ENCODE measurements at regions not wholly inside any gene's neighbourhood (a gene's known extent, or its start where the extent isn't known, plus 50 kb on each side); places are given as distances from the start of the nearest gene placed in this dataset.
"Not testable (repeated sequence)": the region's sequence is repeated elsewhere in the genome, so short reads cannot be mapped to it uniquely, and the experiment has no call there.

DNA sequence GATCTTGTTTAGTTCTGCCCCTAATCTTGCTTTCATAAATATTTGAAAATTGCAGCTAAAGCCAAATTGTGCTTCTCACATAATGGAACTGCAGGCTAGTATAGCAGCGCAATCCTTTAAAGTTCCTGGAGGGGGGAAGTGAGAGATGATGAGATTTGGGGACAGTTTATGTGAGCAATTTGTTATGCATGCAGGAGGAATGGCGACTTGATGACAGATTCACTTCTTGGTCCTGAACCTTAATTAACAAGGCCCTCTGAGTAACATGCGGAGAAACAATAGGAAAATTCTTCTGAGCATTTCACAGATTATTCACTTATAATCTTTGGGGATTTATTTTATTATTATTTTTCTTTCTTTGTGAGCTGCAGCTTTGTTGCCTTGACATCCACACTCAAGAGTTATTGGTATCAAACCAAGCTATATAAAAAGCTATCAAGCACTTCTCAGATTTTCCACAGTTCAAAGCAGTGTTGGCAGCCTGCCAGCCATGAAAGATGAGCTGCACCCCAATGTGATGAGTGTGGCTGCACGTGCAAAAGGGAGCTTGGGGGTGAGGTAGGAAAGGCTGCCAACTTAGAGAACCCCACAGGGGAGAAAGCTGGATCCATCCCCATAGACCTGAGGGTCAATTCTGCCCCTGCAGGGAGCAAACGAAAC, 1662.2 kb upstream of the FLRT2 start:
- no peak overlapping the region for H3K4me3 Mint-ChIP-seq
- H3K27ac Mint-ChIP-seq: no peak overlapping the region
- intact Hi-C loops (cut with micrococcal nuclease): no loop called here
- H3K9me3 Mint-ChIP-seq: peaks cover 3% of the 10 kb centered on the region
- H3K27me3 Mint-ChIP-seq: no peaks in the 10 kb centered on the region
- no peaks in the 10 kb centered on the region for H3K36me3 Mint-ChIP-seq (ENCODE audit: low read depth)
- no peaks in the 10 kb centered on the region for H3K4me1 Mint-ChIP-seq (ENCODE audit: low read depth)

DNA sequence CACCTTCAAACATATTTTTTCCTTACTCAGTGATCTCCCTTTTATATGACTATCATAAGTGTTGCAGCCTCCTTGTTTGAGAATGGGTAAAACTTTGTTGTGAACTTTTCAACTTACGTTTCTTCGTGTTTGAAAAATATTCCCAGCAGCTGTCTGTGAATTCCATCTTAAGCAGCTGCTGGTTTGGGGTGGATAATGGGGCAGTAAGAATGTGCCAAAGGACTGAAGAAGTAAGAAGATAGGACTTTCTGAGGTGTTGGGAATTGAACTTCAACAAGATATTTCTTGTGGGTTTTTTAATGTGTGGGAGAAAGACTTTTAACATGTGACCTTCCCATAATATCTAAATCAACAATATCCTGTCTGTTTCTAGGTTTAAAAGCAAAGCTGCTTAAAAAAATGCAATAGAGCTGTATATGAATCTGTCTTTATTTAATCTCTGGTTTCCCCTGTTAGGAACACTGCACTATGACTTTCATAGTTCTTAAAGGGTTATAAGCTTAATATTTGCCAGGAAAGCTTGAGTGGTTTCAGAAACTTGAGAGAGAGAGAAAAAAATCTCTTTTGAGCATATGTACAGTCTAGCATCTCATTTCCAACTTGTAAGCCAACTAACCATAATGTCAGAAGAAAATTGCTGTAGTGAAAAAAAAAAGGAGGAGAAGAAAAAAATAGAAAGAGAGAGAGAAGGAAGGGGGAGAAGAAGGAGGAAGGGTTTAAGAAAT, 1659.2 kb upstream of the FLRT2 start:
- Mint-ChIP-seq H3K4me1 (ENCODE audit: low read depth) (no peaks in the 10 kb centered on the region), H3K27ac (no peak overlapping the region), H3K9me3 (peaks cover 12% of the 10 kb centered on the region), H3K27me3 (no peaks in the 10 kb centered on the region), H3K4me3 (no peak overlapping the region), H3K36me3 (ENCODE audit: low read depth) (no peaks in the 10 kb centered on the region)
- intact Hi-C loops (cut with micrococcal nuclease): no loop called here

DNA sequence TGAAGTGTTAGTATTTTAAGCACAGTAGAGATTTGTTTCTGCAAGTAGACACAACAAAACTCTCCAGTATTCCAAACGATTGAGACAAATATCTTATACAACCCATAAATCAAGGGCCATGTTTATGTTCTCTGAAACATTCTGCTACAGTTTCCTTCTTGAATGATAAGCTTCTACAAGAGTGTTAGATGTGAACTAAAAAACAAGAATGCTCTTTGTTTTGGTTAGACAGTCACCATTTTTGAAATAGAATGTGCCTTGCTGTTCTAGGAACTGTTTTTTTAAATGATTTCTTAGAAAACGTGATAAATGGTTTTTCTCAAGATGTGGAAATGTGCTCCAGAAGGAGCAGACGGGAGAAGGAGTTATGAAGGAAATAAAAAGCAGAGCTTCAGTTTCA, 1656.3 kb upstream of the FLRT2 start:
- Mint-ChIP-seq H3K27me3 (no peaks in the 10 kb centered on the region), H3K36me3 (ENCODE audit: low read depth) (no peaks in the 10 kb centered on the region), H3K4me1 (ENCODE audit: low read depth) (no peaks in the 10 kb centered on the region), H3K4me3 (no peak overlapping the region), H3K27ac (no peak overlapping the region), H3K9me3 (peaks cover 12% of the 10 kb centered on the region)
- intact Hi-C loops (cut with micrococcal nuclease): no loop called here

DNA sequence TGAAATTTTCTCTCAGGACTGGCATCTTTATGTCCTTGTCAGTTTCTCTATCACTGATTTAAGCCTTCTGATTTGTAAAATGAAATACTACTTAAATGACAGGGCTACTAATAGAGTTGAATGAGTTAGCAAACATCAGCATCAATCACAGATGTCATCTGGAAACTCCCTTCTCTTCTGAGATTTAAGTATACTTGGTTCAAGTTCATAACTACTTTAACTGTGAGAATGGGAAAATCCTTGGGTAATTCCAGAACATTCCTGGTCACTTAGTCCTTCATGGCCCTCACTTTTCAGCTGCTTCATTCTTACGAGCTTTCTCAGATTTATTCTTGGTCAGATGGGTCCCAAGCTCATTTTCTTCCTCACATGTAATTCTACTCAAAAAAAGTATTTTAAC, 1655.3 kb upstream of the FLRT2 start:
- Mint-ChIP-seq H3K27me3 (no peaks in the 10 kb centered on the region), H3K36me3 (ENCODE audit: low read depth) (no peaks in the 10 kb centered on the region), H3K9me3 (peaks cover 12% of the 10 kb centered on the region), H3K4me3 (no peak overlapping the region), H3K4me1 (ENCODE audit: low read depth) (no peaks in the 10 kb centered on the region), H3K27ac (no peak overlapping the region)
- intact Hi-C loops (cut with micrococcal nuclease): no loop called here

DNA sequence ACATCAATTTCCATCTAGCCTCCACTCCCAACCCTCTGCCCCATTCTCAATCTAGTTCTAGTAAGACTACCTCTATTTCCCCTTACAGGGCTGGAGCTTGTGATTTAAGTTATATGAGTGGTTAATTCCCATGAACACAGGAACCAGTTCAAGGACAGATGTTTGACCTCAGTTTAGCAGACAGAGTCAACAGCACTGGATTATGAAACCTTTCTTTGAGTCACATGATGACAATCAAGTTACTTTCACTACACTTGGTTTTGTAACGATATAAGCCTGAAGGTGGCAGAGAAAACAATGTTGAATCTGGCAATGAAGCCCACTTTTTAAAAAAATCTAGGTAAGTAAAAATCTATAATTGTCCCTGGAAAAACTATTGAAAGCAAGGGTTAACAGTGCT, 1646.2 kb upstream of the FLRT2 start:
- Mint-ChIP-seq H3K4me1 (ENCODE audit: low read depth) (no peaks in the 10 kb centered on the region), H3K27ac (no peak overlapping the region), H3K9me3 (peaks cover 19% of the 10 kb centered on the region), H3K36me3 (ENCODE audit: low read depth) (no peaks in the 10 kb centered on the region), H3K4me3 (no peak overlapping the region), H3K27me3 (no peaks in the 10 kb centered on the region)
- intact Hi-C loops (cut with micrococcal nuclease): no loop called here

DNA sequence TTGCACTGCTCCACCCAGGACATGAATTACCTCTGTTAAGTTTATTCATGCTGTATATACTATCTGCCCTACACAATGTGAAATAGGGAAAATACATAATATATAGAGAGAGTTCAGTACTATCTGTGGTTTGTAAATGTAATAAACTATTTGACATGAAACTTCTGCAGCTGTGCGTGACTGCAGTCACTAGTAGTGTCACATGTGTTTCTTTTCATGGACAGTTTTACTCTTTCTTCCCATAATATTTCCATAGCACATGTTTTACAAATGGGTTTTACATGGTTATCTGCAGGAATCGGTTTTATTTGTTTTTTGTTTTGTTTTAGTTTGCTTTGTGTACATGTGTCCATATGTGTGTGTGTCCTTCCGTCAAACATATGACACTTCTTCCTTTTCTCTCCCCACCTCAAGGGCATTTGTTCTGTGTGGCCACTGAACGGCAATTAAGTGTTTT, 1644.1 kb upstream of the FLRT2 start:
- Mint-ChIP-seq H3K4me3 (no peak overlapping the region), H3K27ac (no peak overlapping the region), H3K9me3 (peaks cover 8% of the 10 kb centered on the region), H3K27me3 (no peaks in the 10 kb centered on the region), H3K36me3 (ENCODE audit: low read depth) (no peaks in the 10 kb centered on the region), H3K4me1 (ENCODE audit: low read depth) (no peaks in the 10 kb centered on the region)
- intact Hi-C loops (cut with micrococcal nuclease): no loop called here

DNA sequence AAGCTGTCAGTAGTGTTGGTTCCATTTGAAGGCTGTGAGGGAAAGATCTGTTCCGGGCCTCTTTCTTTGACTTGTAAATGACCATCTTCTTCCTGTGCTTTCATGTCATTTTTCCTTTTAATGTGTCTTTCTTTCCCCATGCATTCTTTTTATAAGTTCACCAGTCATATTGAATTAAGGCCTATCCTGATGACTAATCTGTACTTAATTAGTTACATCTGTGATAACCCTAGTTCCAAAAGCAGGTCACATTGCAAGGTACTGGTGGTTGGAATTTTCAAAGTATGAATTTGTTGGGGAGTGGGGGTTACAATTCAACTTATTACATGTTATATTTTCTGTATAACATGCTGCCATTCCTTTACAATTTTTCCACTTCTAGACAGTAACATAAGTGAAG, 1642.1 kb upstream of the FLRT2 start:
- no peaks in the 10 kb centered on the region for H3K4me1 Mint-ChIP-seq (ENCODE audit: low read depth)
- H3K27me3 Mint-ChIP-seq: no peaks in the 10 kb centered on the region
- intact Hi-C loops (cut with micrococcal nuclease): no loop called here
- H3K9me3 Mint-ChIP-seq: no peaks in the 10 kb centered on the region
- H3K36me3 Mint-ChIP-seq (ENCODE audit: low read depth): no peaks in the 10 kb centered on the region
- no peak overlapping the region for H3K27ac Mint-ChIP-seq
- H3K4me3 Mint-ChIP-seq: no peak overlapping the region

DNA sequence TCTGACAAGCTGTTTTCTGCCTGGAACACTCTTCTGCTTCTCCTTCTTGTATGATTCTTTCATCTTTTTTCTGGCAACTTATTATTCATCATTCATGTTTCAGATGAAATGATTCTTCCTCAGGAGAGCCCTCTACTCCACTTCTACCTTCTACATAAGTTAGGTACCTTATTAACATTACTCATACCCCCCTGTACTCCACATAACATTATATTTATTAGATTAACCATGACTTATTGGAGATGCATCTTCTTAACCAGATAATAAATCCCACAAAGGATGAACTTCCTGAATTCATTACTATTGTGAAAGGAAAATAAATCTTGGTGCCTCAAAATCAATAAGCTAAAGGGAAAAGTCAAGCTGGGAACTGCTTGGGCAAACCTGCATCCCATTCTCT, 1636.5 kb upstream of the FLRT2 start:
- no peaks in the 10 kb centered on the region for H3K4me1 Mint-ChIP-seq (ENCODE audit: low read depth)
- intact Hi-C loops (cut with micrococcal nuclease): no loop called here

DNA sequence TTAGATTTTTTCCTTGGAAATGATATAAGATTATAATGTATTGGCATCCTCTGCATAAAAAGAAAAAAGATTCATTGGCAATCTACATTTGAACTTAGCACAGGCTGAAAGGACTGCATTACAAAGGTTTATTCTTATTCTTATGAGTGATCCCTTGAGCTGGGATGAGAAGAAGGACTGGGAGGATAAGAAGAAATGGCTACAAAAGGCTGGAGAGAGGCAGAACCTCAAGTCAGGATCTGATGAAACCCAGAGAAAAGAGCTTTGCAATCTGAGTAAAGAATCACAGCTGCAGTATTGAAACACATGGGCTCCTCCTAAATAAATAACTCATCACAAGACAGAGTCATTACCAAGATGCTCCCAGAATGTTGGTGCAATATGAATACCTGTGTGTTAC, 1635.4 kb upstream of the FLRT2 start:
- Mint-ChIP-seq H3K4me1 (ENCODE audit: low read depth) (no peaks in the 10 kb centered on the region), H3K27ac (no peak overlapping the region), H3K4me3 (no peak overlapping the region), H3K36me3 (ENCODE audit: low read depth) (no peaks in the 10 kb centered on the region), H3K27me3 (no peaks in the 10 kb centered on the region), H3K9me3 (peaks cover 9% of the 10 kb centered on the region)
- intact Hi-C loops (cut with micrococcal nuclease): no loop called here

More for the DNA sequence above, 1636.5 kb upstream of the FLRT2 start:
- Mint-ChIP-seq H3K27ac (no peak overlapping the region), H3K27me3 (no peaks in the 10 kb centered on the region), H3K9me3 (peaks cover 9% of the 10 kb centered on the region), H3K4me3 (no peak overlapping the region), H3K36me3 (ENCODE audit: low read depth) (no peaks in the 10 kb centered on the region)

DNA sequence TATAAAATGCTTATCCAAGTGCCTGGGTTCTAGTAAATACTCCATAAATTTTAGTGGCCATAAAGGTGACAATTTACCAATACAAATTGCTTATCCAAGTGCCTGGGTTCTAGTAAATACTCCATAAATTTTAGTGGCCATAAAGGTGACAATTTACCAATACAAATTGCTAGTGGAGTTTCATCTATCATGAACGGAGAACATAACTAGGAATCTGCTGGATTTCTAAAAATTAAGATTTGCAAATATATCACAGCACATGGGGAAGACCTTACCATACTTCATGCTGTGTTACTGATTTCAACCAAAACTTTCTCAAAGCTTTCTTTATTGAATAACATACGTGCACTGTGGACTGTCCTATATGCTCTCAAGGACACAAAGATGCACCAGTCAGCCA, 1631.4 kb upstream of the FLRT2 start:
- intact Hi-C loops (cut with micrococcal nuclease); H3K4me3 Mint-ChIP-seq; H3K36me3 Mint-ChIP-seq (ENCODE audit: low read depth); H3K9me3 Mint-ChIP-seq; H3K27me3 Mint-ChIP-seq; H3K27ac Mint-ChIP-seq; H3K4me1 Mint-ChIP-seq (ENCODE audit: low read depth): not testable (repeated sequence)

DNA sequence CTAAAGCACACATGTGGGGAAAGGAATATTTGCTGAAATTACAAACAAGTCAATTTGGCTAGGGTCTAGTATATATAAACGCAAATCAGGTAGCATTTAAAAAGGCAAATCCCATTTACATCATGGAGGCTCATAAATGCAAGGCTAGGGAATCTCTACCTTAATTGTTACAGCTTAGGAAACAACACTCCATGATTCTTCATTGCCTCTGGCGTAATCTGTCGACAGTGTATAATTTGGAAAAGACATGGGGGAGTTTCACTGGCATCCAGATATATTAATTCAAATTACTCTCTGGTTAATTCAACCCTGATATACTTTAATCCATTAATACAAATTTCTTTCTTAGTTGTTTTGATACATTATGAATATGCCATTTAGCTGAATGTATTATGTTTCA, 1630.2 kb upstream of the FLRT2 start:
- H3K9me3 Mint-ChIP-seq: no peaks in the 10 kb centered on the region
- H3K36me3 Mint-ChIP-seq (ENCODE audit: low read depth): no peaks in the 10 kb centered on the region
- H3K27ac Mint-ChIP-seq: no peak overlapping the region
- H3K27me3 Mint-ChIP-seq: no peaks in the 10 kb centered on the region
- no peak overlapping the region for H3K4me3 Mint-ChIP-seq
- no peaks in the 10 kb centered on the region for H3K4me1 Mint-ChIP-seq (ENCODE audit: low read depth)
- intact Hi-C loops (cut with micrococcal nuclease): no loop called here

DNA sequence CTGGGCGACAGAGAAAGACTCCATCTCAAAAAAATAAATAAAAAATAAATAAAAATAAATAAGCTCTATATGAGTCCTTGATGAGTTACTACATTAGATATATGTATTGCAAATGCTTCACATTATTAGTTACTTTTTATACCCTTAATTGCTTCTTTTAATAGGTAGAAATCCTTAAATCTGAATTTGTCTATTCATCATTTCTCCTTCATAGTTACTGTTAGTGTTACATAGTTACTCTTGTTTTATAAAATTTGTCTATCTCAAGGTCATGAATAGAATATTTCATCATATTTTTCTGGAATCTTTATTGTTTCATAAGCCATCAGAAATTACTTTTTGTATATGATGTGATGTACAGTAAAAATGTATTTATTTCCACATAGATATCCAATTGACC, 1624.8 kb upstream of the FLRT2 start:
- Mint-ChIP-seq H3K36me3 (ENCODE audit: low read depth) (no peaks in the 10 kb centered on the region), H3K9me3 (peaks cover 15% of the 10 kb centered on the region), H3K4me1 (ENCODE audit: low read depth) (no peaks in the 10 kb centered on the region), H3K4me3 (no peak overlapping the region), H3K27me3 (no peaks in the 10 kb centered on the region), H3K27ac (no peak overlapping the region)
- intact Hi-C loops (cut with micrococcal nuclease): no loop called here

DNA sequence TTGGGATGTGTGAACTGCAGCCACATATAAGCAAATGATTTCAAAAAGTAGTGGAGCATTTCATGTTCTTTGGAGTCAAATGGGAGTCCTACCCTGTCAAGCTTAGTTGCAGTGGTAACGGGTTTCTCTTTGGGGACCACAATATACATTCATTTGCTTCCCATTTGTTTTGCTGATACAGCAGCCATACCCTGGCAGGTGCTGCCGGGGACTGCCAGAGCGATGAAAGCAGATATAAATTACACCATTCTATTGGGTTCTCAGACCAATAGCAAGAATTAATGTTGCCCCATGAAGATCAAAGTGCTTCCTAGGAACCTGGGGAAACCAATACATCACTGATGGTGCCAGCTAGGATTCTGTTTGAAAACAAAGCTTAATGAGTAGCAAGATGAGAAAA, 1621.5 kb upstream of the FLRT2 start:
- Mint-ChIP-seq H3K4me1 (ENCODE audit: low read depth) (no peaks in the 10 kb centered on the region), H3K9me3 (peaks cover 21% of the 10 kb centered on the region), H3K27ac (no peak overlapping the region), H3K36me3 (ENCODE audit: low read depth) (no peaks in the 10 kb centered on the region), H3K4me3 (no peak overlapping the region), H3K27me3 (no peaks in the 10 kb centered on the region)
- intact Hi-C loops (cut with micrococcal nuclease): no loop called here

DNA sequence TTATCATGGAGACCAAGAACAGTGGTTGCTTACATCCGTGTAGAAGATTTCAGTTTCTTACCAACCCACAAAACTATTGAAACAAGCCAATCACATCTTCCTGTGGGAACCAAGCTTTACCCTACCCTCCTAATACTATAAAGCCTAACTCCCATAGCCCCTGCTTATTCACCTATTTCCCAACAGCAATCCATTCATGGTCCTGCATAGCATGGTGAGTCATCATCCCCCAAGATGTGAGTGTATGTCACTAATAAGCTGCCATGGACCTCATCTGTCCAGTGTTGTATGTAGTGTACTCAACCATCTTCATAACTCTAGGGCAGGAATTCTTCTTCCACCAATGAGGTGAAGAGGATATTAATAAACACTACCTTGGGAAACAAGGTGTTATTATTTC, 1620.4 kb upstream of the FLRT2 start:
- no peaks in the 10 kb centered on the region for H3K4me1 Mint-ChIP-seq (ENCODE audit: low read depth)

More for the DNA sequence above, 1620.4 kb upstream of the FLRT2 start:
- H3K36me3 Mint-ChIP-seq (ENCODE audit: low read depth): no peaks in the 10 kb centered on the region
- peaks cover 23% of the 10 kb centered on the region for H3K9me3 Mint-ChIP-seq
- no peak overlapping the region for H3K4me3 Mint-ChIP-seq
- H3K27ac Mint-ChIP-seq: no peak overlapping the region
- H3K27me3 Mint-ChIP-seq: no peaks in the 10 kb centered on the region
- intact Hi-C loops (cut with micrococcal nuclease): no loop called here
